Kidney epithelial cell (primary cell): ENCODE measurements at regions not wholly inside any gene's neighbourhood (a gene's known extent, or its start where the extent isn't known, plus 50 kb on each side); places are given as distances from the start of the nearest gene placed in this dataset.

Source experiments
- DNase-seq: peaks from one replicate; pipeline ENCODE4 v3.0.0-alpha.2; 2010; ENCODE audit warnings: low read depth
- H3K27me3 ChIP-seq: 2 replicates; pipeline ENCODE4 v1.6.0; 2011; ENCODE audit warnings: low read length; ENCODE audit not compliant: control insufficient read depth, insufficient read depth
- H3K36me3 ChIP-seq: 2 replicates; pipeline ENCODE4 v1.5.1; 2011; ENCODE audit warnings: low read length; ENCODE audit not compliant: control insufficient read depth, insufficient read depth
- H3K4me3 ChIP-seq: 2 replicates; pipeline ENCODE4 v1.5.1; 2011; ENCODE audit warnings: low read depth, mild to moderate bottlenecking, control low read depth, low read length
- CTCF ChIP-seq: IDR thresholded peaks from 2 replicates; pipeline ENCODE4 v1.5.1; 2011; ENCODE audit warnings: mild to moderate bottlenecking, moderate library complexity, low read length, control low read depth, inconsistent platforms; ENCODE audit not compliant: insufficient read depth, poor library complexity, severe bottlenecking

GRCh38 chr16:87234601-87235000 is 82.6 kb downstream of the C16orf95 start:
- H3K36me3 ChIP-seq: no peaks in the 10 kb centered on the region
- H3K4me3 ChIP-seq: no peak overlapping the region
- no peak for TF ChIP-seq CTCF
- no peak for DNase-seq
- H3K27me3 ChIP-seq: no peaks in the 10 kb centered on the region

- no peaks in the 10 kb centered on the region for H3K27me3 ChIP-seq
- no peaks in the 10 kb centered on the region for H3K36me3 ChIP-seq
- TF ChIP-seq CTCF: no peak
- H3K4me3 ChIP-seq: no peak overlapping the region
- DNase-seq: no peak
Observed at GRCh38 chr16:87235810-87236515, 81.2 kb downstream of the C16orf95 start.

- TF ChIP-seq CTCF: no peak
- DNase-seq: no peak
- Histone ChIP-seq H3K36me3 (no peaks in the 10 kb centered on the region), H3K27me3 (no peaks in the 10 kb centered on the region), H3K4me3 (no peak overlapping the region)
Observed at GRCh38 chr16:87236516-87237115, 80.6 kb downstream of the C16orf95 start.

GRCh38 chr16:87238361-87238715 is 78.9 kb downstream of the C16orf95 start:
- H3K4me3 ChIP-seq: no peak overlapping the region
- TF ChIP-seq CTCF: no peak
- no peaks in the 10 kb centered on the region for H3K36me3 ChIP-seq
- H3K27me3 ChIP-seq: no peaks in the 10 kb centered on the region
- DNase-seq: no peak

GRCh38 chr16:87239545-87239944 is 77.6 kb downstream of the C16orf95 start:
- Histone ChIP-seq H3K4me3 (no peak overlapping the region), H3K27me3 (no peaks in the 10 kb centered on the region), H3K36me3 (no peaks in the 10 kb centered on the region)
- TF ChIP-seq CTCF: no peak
- no peak for DNase-seq
